GM23338 (cell line): ENCODE measurements at regions not wholly inside any gene's neighbourhood (a gene's known extent, or its start where the extent isn't known, plus 50 kb on each side); places are given as distances from the start of the nearest gene placed in this dataset.

Experiments
- ATAC-seq: fragments of 200-7000 bp; cut with Tn5 transposase; 3 replicates; pipeline ENCODE4 v1.9.1; 2020
- DNase-seq: peaks from one replicate; pipeline ENCODE4 v3.0.0-alpha.2; 2015; ENCODE audit warnings: low spot score
- H2AFZ ChIP-seq: fragments of 200-600 bp; sonication (generic); 2 replicates; pipeline ENCODE4 v1.8.0; 2016; ENCODE audit warnings: antibody characterized with exemption, mild to moderate bottlenecking, moderate library complexity
- H3F3A ChIP-seq: fragments of 200-600 bp; sonication (generic); replicated peaks from 2 replicates; pipeline ENCODE4 v1.8.0; 2017; ENCODE audit warnings: antibody characterized with exemption, mixed run types, low read depth
- H3K27ac ChIP-seq: fragments of 200-600 bp; sonication (generic); 2 replicates; pipeline ENCODE4 v1.6.1; 2016; ENCODE audit warnings: low read depth
- H3K27me3 ChIP-seq: fragments of 200-600 bp; sonication (generic); 2 replicates; pipeline ENCODE4 v1.8.0; 2016; ENCODE audit warnings: mild to moderate bottlenecking, mixed run types, moderate library complexity; ENCODE audit not compliant: insufficient read depth
- H3K36me3 ChIP-seq: fragments of 200-600 bp; sonication (generic); 2 replicates; pipeline ENCODE4 v1.8.0; 2016; ENCODE audit warnings: mild to moderate bottlenecking; ENCODE audit not compliant: insufficient read depth
- H3K4me1 ChIP-seq: fragments of 200-600 bp; sonication (generic); 2 replicates; pipeline ENCODE4 v1.8.0; 2016; ENCODE audit warnings: mild to moderate bottlenecking, moderate library complexity; ENCODE audit not compliant: insufficient read depth
- H3K4me2 ChIP-seq: fragments of 200-600 bp; sonication (generic); 2 replicates; pipeline ENCODE4 v1.7.1; 2017; ENCODE audit warnings: mixed run types
- H3K4me3 ChIP-seq: fragments of 200-600 bp; sonication (generic); 2 replicates; pipeline ENCODE4 v1.6.1; 2016; ENCODE audit warnings: mixed run types
- H3K79me2 ChIP-seq: fragments of 200-600 bp; sonication (generic); replicated peaks from 2 replicates; pipeline ENCODE4 v1.8.0; 2017; ENCODE audit warnings: mild to moderate bottlenecking; ENCODE audit not compliant: insufficient read depth
- H3K9me2 ChIP-seq: fragments of 200-600 bp; sonication (generic); 2 replicates; pipeline ENCODE4 v1.8.0; 2017; ENCODE audit not compliant: insufficient read depth
- H4K20me1 ChIP-seq: fragments of 200-600 bp; sonication (generic); replicated peaks from 2 replicates; pipeline ENCODE4 v1.8.0; 2017; ENCODE audit warnings: mild to moderate bottlenecking; ENCODE audit not compliant: insufficient read depth
- H3K27ac Mint-ChIP-seq: 2 replicates; pipeline ENCODE4 v1.8.0; 2020; ENCODE audit warnings: inconsistent platforms, mild to moderate bottlenecking, moderate library complexity, mixed read lengths
- H3K27me3 Mint-ChIP-seq: 3 replicates; pipeline ENCODE4 v1.8.0; 2022; ENCODE audit warnings: low read depth, mild to moderate bottlenecking, moderate library complexity, mixed read lengths, inconsistent platforms; ENCODE audit not compliant: insufficient read depth, poor library complexity
- H3K36me3 Mint-ChIP-seq: 3 replicates; pipeline ENCODE4 v1.8.0; 2021; ENCODE audit warnings: low read depth, mild to moderate bottlenecking, inconsistent platforms, moderate library complexity, mixed read lengths
- H3K4me1 Mint-ChIP-seq: 3 replicates; pipeline ENCODE4 v1.8.0; 2020; ENCODE audit warnings: mild to moderate bottlenecking, inconsistent platforms, mixed read lengths
- H3K4me3 Mint-ChIP-seq: 3 replicates; pipeline ENCODE4 v1.8.0; 2021; ENCODE audit warnings: moderate library complexity, mild to moderate bottlenecking, inconsistent platforms, mixed read lengths
- H3K9me3 Mint-ChIP-seq: 3 replicates; pipeline ENCODE4 v1.8.0; 2020; ENCODE audit warnings: moderate library complexity, mild to moderate bottlenecking, inconsistent platforms, mixed read lengths
- CREB1 ChIP-seq: fragments of 250-450 bp; sonication (Bioruptor Pico); IDR thresholded peaks from 2 replicates; pipeline ENCODE4 v1.5.0; 2020; ENCODE audit warnings: low read depth, mild to moderate bottlenecking, moderate library complexity
- EZH2 ChIP-seq: fragments of 200-600 bp; sonication (generic); IDR thresholded peaks from one replicate; pipeline ENCODE4 v1.8.0; 2017; ENCODE audit warnings: antibody characterized with exemption, mild to moderate bottlenecking, low read depth; ENCODE audit not compliant: unreplicated experiment
- EZH2phosphoT487 ChIP-seq: fragments of 200-600 bp; sonication (generic); IDR thresholded peaks from one replicate; pipeline ENCODE4 v1.8.1; 2018; ENCODE audit warnings: antibody characterized with exemption; ENCODE audit not compliant: unreplicated experiment
- JUNB ChIP-seq: IDR thresholded peaks from one replicate; pipeline ENCODE4 v1.6.1; 2016; ENCODE audit warnings: antibody characterized with exemption; ENCODE audit not compliant: unreplicated experiment
- NANOG ChIP-seq: IDR thresholded peaks from 2 replicates; pipeline ENCODE4 v1.6.1; 2016; ENCODE audit warnings: antibody characterized with exemption, borderline replicate concordance
- POLR2AphosphoS5 ChIP-seq: IDR thresholded peaks from 2 replicates; pipeline ENCODE4 v1.6.1; 2016; ENCODE audit warnings: antibody characterized with exemption, low read depth
- REST ChIP-seq: IDR thresholded peaks from one replicate; pipeline ENCODE4 v1.6.1; 2018; ENCODE audit warnings: antibody characterized with exemption; ENCODE audit not compliant: unreplicated experiment
- STAT1 ChIP-seq: IDR thresholded peaks from one replicate; pipeline ENCODE4 v1.6.1; 2016; ENCODE audit warnings: antibody characterized with exemption; ENCODE audit not compliant: unreplicated experiment
- ZNF114 ChIP-seq: fragments of 250-450 bp; sonication (Bioruptor Pico); IDR thresholded peaks from 2 replicates; pipeline ENCODE4 v1.5.0; 2020; ENCODE audit warnings: mild to moderate bottlenecking, moderate library complexity
- ZNF331 ChIP-seq: fragments of 250-450 bp; sonication (Bioruptor Pico); IDR thresholded peaks from 2 replicates; pipeline ENCODE4 v1.5.0; 2020; ENCODE audit warnings: low read depth, mild to moderate bottlenecking, moderate library complexity
- ZNF462 ChIP-seq: fragments of 250-450 bp; sonication (Bioruptor Pico); IDR thresholded peaks from 2 replicates; pipeline ENCODE4 v1.5.0; 2020; ENCODE audit warnings: mild to moderate bottlenecking, moderate library complexity
- TF ChIP-seq, protein P1 (sequence below), 2 experiments: fragments of 200-600 bp in 1 of 2; sonication (generic) in 1 of 2; conservative IDR thresholded peaks; 2 replicates each; pipeline versions ENCODE4 v1.5.1 to v1.6.1; 2016 to 2017; ENCODE audit warnings: antibody characterized with exemption in 2 of 2, low read depth in 2 of 2, mild to moderate bottlenecking in 2 of 2, moderate library complexity in 1 of 2
- TF ChIP-seq, protein P2 (sequence below): IDR thresholded peaks from 2 replicates; pipeline ENCODE4 v1.6.1; 2016; ENCODE audit warnings: antibody characterized with exemption

- H3K27me3 ChIP-seq = no peaks in the 10 kb centered on the region
- H3K4me1 Mint-ChIP-seq = no peaks in the 10 kb centered on the region
- no peaks in the 10 kb centered on the region for H3F3A ChIP-seq
- H3K9me3 Mint-ChIP-seq = no peaks in the 10 kb centered on the region
- no peak for DNase-seq
- no peak for ATAC-seq
- no peaks in the 10 kb centered on the region for H3K4me1 ChIP-seq
- H3K36me3 ChIP-seq = no peaks in the 10 kb centered on the region
- no peaks in the 10 kb centered on the region for H3K36me3 Mint-ChIP-seq
- H3K9me2 ChIP-seq = 0 out of 2 replicates have a peak, but pooled peaks cover 4% of the 10 kb centered on the region
- peaks cover 1% of the 10 kb centered on the region for H3K27me3 Mint-ChIP-seq
- no peak overlapping the region for H3K27ac ChIP-seq
- no peak overlapping the region; the same call in 1 of the 2 replicates for H2AFZ ChIP-seq
- H3K79me2 ChIP-seq = no peaks in the 10 kb centered on the region
- no peak overlapping the region for H3K27ac Mint-ChIP-seq
- TF ChIP-seq NANOG (no peak), REST (no peak), ZNF462 (no peak), ZNF331 (CRISPR knock-in tag) (no peak), CREB1 (no peak), POLR2AphosphoS5 (no peak), ZNF114 (CRISPR knock-in tag) (no peak), JUNB (no peak), EZH2phosphoT487 (no peak), STAT1 (no peak), EZH2 (no peak)
- TF ChIP-seq, protein P1, sequence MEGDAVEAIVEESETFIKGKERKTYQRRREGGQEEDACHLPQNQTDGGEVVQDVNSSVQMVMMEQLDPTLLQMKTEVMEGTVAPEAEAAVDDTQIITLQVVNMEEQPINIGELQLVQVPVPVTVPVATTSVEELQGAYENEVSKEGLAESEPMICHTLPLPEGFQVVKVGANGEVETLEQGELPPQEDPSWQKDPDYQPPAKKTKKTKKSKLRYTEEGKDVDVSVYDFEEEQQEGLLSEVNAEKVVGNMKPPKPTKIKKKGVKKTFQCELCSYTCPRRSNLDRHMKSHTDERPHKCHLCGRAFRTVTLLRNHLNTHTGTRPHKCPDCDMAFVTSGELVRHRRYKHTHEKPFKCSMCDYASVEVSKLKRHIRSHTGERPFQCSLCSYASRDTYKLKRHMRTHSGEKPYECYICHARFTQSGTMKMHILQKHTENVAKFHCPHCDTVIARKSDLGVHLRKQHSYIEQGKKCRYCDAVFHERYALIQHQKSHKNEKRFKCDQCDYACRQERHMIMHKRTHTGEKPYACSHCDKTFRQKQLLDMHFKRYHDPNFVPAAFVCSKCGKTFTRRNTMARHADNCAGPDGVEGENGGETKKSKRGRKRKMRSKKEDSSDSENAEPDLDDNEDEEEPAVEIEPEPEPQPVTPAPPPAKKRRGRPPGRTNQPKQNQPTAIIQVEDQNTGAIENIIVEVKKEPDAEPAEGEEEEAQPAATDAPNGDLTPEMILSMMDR (conservative IDR thresholded peaks at IDR 0.05; ENCODE audit: low read depth in 2 of 2) = no peak
- TF ChIP-seq, protein P2, sequence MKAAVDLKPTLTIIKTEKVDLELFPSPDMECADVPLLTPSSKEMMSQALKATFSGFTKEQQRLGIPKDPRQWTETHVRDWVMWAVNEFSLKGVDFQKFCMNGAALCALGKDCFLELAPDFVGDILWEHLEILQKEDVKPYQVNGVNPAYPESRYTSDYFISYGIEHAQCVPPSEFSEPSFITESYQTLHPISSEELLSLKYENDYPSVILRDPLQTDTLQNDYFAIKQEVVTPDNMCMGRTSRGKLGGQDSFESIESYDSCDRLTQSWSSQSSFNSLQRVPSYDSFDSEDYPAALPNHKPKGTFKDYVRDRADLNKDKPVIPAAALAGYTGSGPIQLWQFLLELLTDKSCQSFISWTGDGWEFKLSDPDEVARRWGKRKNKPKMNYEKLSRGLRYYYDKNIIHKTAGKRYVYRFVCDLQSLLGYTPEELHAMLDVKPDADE = no peak
- no peak overlapping the region for H3K4me3 ChIP-seq
- no peak overlapping the region for H3K4me3 Mint-ChIP-seq
- H4K20me1 ChIP-seq = no peaks in the 10 kb centered on the region
- H3K4me2 ChIP-seq = no peak overlapping the region
Measured at GRCh38 chr2:175418224-175418835, 236.8 kb upstream of the ATP5MC3 start.
